SK-N-SH (cell line): ENCODE measurements at regions not wholly inside any gene's neighbourhood (a gene's known extent, or its start where the extent isn't known, plus 50 kb on each side); places are given as distances from the start of the nearest gene placed in this dataset.
A peak's percentile ranks its signal among the peaks of the same experiment; 100 is the strongest.

Source experiments
- CHD2 ChIP-seq: fragments of 150-350 bp; IDR thresholded peaks from 2 replicates; pipeline ENCODE4 v1.6.1; 2018; ENCODE audit warnings: low read length; ENCODE audit not compliant: partially characterized antibody
- CTCF ChIP-seq: fragments of 200-600 bp; sonication (generic); IDR thresholded peaks from 2 replicates; pipeline ENCODE4 v1.6.1; 2017; ENCODE audit warnings: antibody characterized with exemption, mild to moderate bottlenecking, moderate library complexity
- ELF1 ChIP-seq: IDR thresholded peaks from 2 replicates; pipeline ENCODE4 v1.4.0; 2012
- EP300 ChIP-seq, 2 experiments: IDR thresholded peaks; 2 replicates each; pipeline versions ENCODE4 v1.4.0 to v1.6.1; 2012; ENCODE audit warnings: borderline replicate concordance in 1 of 2, low read depth in 1 of 2, low read length in 1 of 2
- EZH2phosphoT487 ChIP-seq: fragments of 200-600 bp; sonication (generic); IDR thresholded peaks from 2 replicates; pipeline ENCODE4 v1.6.1; 2017; ENCODE audit warnings: low read depth, mixed run types, mild to moderate bottlenecking, antibody characterized with exemption, moderate library complexity, borderline replicate concordance
- MAX ChIP-seq: IDR thresholded peaks from 2 replicates; pipeline ENCODE4 v1.4.0; 2012; ENCODE audit warnings: low read depth
- MEF2A ChIP-seq: IDR thresholded peaks from 2 replicates; pipeline ENCODE4 v1.4.0; 2012; ENCODE audit warnings: low read depth, borderline replicate concordance
- POLR2AphosphoS5 ChIP-seq: IDR thresholded peaks from 2 replicates; pipeline ENCODE4 v1.6.1; 2012; ENCODE audit warnings: low read depth, low read length
- RAD21 ChIP-seq: IDR thresholded peaks from 2 replicates; pipeline ENCODE4 v1.6.1; 2012; ENCODE audit warnings: mild to moderate bottlenecking, low read length
- RXRA ChIP-seq: IDR thresholded peaks from 2 replicates; pipeline ENCODE4 v1.4.0; 2012; ENCODE audit warnings: low read depth, mild to moderate bottlenecking, borderline replicate concordance
- YY1 ChIP-seq: IDR thresholded peaks from 2 replicates; pipeline ENCODE4 v1.4.0; 2012; ENCODE audit warnings: low read depth, mild to moderate bottlenecking

- TF ChIP-seq CTCF (no peak), CHD2 (peak; percentile 50), POLR2AphosphoS5 (no peak), MAX (no peak), RAD21 (peak; percentile 40), MEF2A (no peak), ELF1 (no peak), RXRA (no peak), EZH2phosphoT487 (no peak), YY1 (no peak), EP300 (IDR thresholded peaks at IDR 0.05; ENCODE audit: borderline replicate concordance in 1 of 2, low read depth in 1 of 2, low read length in 1 of 2) (peak in 1 of 2 experiments; percentile 87; a peak in 2 of 4 replicates)
These were observed 135.3 kb downstream of the OAT start for GRCh38 chr10:124283215-124283948.
